ENCODE measurements at regions not wholly inside any gene's neighbourhood (a gene's known extent, or its start where the extent isn't known, plus 50 kb on each side); places are given as distances from the start of the nearest gene placed in this dataset.
A peak's percentile ranks its signal among the peaks of the same experiment; 100 is the strongest.

DNA sequence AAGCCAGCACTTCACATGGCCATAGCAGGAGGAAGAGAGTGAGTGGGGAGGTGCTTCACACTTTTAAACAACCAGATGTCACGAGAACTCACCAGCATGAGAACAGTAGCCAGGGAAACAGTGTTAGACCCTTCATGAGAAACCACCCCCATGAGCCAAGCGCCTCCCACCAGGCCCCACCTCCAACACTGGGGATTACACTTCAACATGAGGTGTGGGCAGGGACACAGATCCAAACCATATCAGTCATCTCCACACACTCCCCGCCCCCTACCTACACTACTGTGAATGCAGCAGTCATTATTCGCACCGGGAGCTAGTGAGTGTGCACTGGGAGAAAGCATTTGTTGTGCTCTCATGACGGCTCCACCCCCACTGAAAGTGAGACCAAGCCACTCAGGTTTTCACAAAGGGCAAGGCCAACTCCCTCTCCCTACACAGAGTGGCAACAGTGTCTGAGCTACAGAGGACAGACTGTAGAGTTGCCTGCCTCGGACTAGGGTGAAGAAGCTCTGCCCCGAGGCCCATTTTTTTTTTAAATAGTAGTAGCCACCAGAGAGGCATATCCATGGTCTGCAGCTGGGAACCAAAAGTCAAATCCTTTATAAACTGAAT, 125.6 kb downstream of the BARHL2 start:
- Histone ChIP-seq H4K20me1 (ENCODE audit: insufficient read depth, poor library complexity, severe bottlenecking) (no peaks in the 10 kb centered on the region), H3K79me2 (no peaks in the 10 kb centered on the region), H3K4me1 (ENCODE audit: insufficient read depth) (no peaks in the 10 kb centered on the region), H3K4me3 (no peak overlapping the region), H3K9me3 (ENCODE audit: low read depth) (peaks cover 3% of the 10 kb centered on the region), H3K27ac (no peak overlapping the region), H3K36me3 (replicated peaks; ENCODE audit: insufficient read depth, low read depth) (no peaks in the 10 kb centered on the region), H3K27me3 (no peaks in the 10 kb centered on the region), H2AFZ (no peak overlapping the region), H3K9me2 (replicated peaks; ENCODE audit: insufficient read depth) (no peaks in the 10 kb centered on the region), H3K4me2 (no peak overlapping the region)
- WGBS (ENCODE audit: low lambda C conversion rate, missing lambda C conversion rate): 78% methylated on average over 8 of the region's 8 CpGs
- DNase-seq (ENCODE audit: low spot score): no peak
- TF ChIP-seq EZH2phosphoT487 (IDR thresholded peaks at IDR 0.05; ENCODE audit: low read depth, severe bottlenecking, unreplicated experiment) (no peak), EZH2 (IDR thresholded peaks at IDR 0.05; ENCODE audit: borderline replicate concordance) (no peak)
- TF ChIP-seq, protein P1, sequence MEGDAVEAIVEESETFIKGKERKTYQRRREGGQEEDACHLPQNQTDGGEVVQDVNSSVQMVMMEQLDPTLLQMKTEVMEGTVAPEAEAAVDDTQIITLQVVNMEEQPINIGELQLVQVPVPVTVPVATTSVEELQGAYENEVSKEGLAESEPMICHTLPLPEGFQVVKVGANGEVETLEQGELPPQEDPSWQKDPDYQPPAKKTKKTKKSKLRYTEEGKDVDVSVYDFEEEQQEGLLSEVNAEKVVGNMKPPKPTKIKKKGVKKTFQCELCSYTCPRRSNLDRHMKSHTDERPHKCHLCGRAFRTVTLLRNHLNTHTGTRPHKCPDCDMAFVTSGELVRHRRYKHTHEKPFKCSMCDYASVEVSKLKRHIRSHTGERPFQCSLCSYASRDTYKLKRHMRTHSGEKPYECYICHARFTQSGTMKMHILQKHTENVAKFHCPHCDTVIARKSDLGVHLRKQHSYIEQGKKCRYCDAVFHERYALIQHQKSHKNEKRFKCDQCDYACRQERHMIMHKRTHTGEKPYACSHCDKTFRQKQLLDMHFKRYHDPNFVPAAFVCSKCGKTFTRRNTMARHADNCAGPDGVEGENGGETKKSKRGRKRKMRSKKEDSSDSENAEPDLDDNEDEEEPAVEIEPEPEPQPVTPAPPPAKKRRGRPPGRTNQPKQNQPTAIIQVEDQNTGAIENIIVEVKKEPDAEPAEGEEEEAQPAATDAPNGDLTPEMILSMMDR (IDR thresholded peaks at IDR 0.05; ENCODE audit: poor library complexity): no peak

DNA sequence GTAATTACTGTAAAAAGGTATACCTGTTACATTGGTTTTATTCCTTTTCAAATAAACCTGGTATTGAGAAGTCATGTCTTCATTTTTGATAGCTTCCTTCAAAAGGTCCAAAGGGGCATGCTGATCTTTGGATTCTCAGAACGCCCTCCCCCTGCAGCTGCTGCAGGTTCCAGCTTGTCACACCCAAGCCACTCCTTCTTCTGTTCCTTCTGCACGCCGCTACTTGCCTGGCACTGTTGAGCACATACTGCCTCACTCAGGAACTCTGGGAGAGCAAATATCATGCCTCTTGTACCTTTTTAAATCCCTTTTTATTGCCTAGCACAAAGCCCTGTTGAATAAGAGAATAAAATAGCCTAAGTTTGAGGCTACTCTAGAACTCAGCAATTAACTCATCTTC, 136.9 kb downstream of the BARHL2 start:
- H3K4me1 ChIP-seq (ENCODE audit: insufficient read depth): no peaks in the 10 kb centered on the region

DNA sequence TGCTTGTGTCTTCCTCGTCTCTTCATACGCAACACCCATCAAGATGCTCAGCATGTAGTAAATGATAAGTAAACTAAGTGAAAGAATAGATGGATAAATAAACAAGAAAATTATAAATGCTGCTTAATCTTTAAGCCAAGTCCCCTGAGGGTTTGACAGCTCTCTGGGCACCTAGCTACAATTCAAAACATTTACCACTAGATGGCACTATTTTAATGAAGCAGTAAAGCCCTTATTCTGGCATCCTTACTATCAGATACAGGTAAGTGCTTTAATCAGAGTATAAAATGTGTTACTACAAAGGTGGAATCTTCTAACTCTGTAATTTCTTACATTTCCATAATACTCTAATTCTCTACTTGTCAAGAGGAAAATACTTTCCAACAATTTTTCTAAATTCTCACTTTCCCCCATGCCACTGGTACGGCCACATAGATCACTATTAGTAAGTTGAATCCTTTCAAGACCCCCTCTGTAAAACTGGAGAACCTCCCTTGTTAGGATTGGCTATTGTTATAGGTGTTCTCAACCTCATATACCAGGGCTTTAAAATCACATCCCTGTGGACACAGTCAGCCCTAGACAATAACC, 137.8 kb downstream of the BARHL2 start:
- no peaks in the 10 kb centered on the region for H3K9me2 ChIP-seq (replicated peaks; ENCODE audit: insufficient read depth)
- WGBS (ENCODE audit: low lambda C conversion rate, missing lambda C conversion rate): 54% methylated on average over 3 of the region's 3 CpGs
- DNase-seq (ENCODE audit: low spot score): peak; percentile 53
- H3K4me2 ChIP-seq: no peak overlapping the region
- no peaks in the 10 kb centered on the region for H3K36me3 ChIP-seq (replicated peaks; ENCODE audit: insufficient read depth, low read depth)
- no peak overlapping the region for H2AFZ ChIP-seq
- no peaks in the 10 kb centered on the region for H3K9me3 ChIP-seq (ENCODE audit: low read depth)
- no peak overlapping the region for H3K27ac ChIP-seq
- TF ChIP-seq EZH2phosphoT487 (IDR thresholded peaks at IDR 0.05; ENCODE audit: low read depth, severe bottlenecking, unreplicated experiment) (no peak), EZH2 (IDR thresholded peaks at IDR 0.05; ENCODE audit: borderline replicate concordance) (no peak)
- TF ChIP-seq, protein P1 (IDR thresholded peaks at IDR 0.05; ENCODE audit: poor library complexity): peak; percentile 73
- H3K27me3 ChIP-seq: peaks cover 11% of the 10 kb centered on the region
- H3K79me2 ChIP-seq: no peaks in the 10 kb centered on the region
- H4K20me1 ChIP-seq (ENCODE audit: insufficient read depth, poor library complexity, severe bottlenecking): no peaks in the 10 kb centered on the region
- H3K4me1 ChIP-seq (ENCODE audit: insufficient read depth): no peaks in the 10 kb centered on the region
- H3K4me3 ChIP-seq: no peak overlapping the region

More for the DNA sequence above, 136.9 kb downstream of the BARHL2 start:
- H3K79me2 ChIP-seq: no peaks in the 10 kb centered on the region
- DNase-seq (ENCODE audit: low spot score): peak; percentile 14
- WGBS (ENCODE audit: low lambda C conversion rate, missing lambda C conversion rate): 78% methylated on average over 3 of the region's 3 CpGs
- no peaks in the 10 kb centered on the region for H4K20me1 ChIP-seq (ENCODE audit: insufficient read depth, poor library complexity, severe bottlenecking)
- H3K27me3 ChIP-seq: peaks cover 11% of the 10 kb centered on the region
- no peak overlapping the region for H3K4me3 ChIP-seq
- no peak overlapping the region for H3K27ac ChIP-seq
- H2AFZ ChIP-seq: no peak overlapping the region
- H3K36me3 ChIP-seq (replicated peaks; ENCODE audit: insufficient read depth, low read depth): no peaks in the 10 kb centered on the region
- TF ChIP-seq EZH2phosphoT487 (IDR thresholded peaks at IDR 0.05; ENCODE audit: low read depth, severe bottlenecking, unreplicated experiment) (no peak), EZH2 (IDR thresholded peaks at IDR 0.05; ENCODE audit: borderline replicate concordance) (no peak)
- TF ChIP-seq, protein P1 (IDR thresholded peaks at IDR 0.05; ENCODE audit: poor library complexity): no peak
- no peaks in the 10 kb centered on the region for H3K9me3 ChIP-seq (ENCODE audit: low read depth)
- no peak overlapping the region for H3K4me2 ChIP-seq
- no peaks in the 10 kb centered on the region for H3K9me2 ChIP-seq (replicated peaks; ENCODE audit: insufficient read depth)
